ENCODE measurements at regions not wholly inside any gene's neighbourhood (a gene's known extent, or its start where the extent isn't known, plus 50 kb on each side); places are given as distances from the start of the nearest gene placed in this dataset.
A peak's percentile ranks its signal among the peaks of the same experiment; 100 is the strongest.

DNA sequence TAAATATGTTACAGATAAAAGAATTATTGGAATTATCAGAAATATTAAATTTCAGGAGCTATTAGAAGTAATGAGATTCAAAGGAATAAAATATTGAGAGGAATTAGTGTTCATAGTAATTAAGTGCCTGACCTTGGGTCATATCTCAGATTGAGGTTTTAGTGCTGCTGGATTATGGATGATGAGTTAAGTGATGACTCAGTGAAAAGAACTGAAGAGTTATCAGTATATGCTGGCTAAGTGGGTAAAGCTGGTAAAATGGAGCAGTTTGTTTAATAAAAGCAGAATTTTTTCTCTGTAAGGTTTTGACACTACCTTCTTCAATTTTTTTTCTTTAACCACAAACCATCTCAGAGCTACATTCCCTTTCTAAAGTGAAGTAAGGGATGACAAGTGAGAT, 206.7 kb downstream of the MANEA start:
- no peak for DNase-seq

DNA sequence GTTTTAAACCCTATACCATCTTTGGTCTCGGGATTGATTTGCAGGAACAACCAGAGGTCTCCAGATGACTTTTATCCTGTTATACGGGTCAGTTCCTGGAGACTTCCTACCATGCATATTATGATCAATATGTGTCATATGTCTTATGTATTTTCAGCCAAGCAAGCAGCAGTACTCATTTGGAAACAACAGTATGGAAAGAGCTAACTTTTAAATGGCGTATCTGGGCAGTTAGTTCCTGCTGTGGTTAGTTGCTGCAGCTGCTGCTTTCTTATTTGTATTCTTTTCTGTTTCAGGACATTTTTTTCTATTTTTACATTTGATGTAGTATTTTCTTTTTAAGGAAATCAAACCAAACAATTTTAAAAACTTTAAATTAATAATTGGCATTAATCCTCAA, 207.5 kb downstream of the MANEA start:
- DNase-seq, result no peak

DNA sequence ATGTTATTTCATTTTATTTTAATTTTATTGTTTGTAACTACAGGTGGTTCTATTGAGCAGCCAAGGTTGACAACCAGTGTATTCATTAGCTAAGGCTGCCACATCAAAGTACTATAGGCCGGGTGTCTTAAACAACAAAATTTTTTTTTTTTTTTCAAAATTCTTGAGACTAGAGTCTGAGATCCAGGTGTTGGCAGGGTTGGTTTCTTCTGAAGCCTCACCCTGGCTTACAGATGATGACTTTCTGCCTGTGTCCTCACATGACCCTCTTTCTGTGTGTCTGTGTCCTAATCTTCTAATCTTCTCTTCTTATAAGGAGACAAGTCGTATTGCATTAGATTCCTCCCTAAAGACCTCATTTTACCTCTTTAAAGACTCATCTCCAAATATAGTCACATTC, 208.4 kb downstream of the MANEA start:
- no peak for DNase-seq

DNA sequence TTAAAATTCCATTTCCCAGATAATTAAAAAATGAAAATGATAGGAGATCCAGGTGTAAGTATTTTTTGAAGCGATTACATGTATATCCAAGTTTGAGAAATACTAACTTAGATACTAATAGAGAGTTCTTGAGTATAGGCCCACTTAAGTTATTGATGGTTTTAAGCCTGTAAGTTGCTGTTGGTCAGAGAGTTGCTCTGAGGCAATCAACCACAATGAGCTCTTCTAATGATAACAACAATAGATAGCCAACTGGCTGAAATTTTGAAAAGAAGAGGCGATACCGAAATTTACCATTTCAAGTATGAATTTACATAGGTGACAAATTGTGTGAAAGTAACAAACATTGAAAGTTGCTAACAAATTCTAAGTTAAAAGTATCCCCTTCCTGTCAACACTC, 209.5 kb downstream of the MANEA start:
- no peak for DNase-seq

DNA sequence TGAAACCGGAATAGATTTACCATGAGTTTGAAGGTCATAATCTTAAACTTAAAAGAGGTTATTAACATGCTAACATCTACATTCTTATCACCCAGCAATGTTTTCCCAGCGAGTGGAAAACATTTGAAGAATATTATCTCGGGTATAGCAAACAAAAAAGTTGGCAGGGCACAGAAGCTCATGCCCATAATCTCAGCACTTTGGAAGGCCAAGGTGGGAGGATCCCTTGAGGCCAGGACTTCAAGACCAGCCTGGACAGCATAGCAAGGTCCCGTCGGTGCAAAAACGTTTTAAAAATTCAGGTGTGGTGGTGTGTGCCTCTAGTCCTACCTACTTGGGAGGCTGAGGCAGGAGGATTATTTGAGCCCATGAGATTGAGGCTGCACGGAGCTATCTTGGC, 213.5 kb downstream of the MANEA start:
- no peak for DNase-seq

DNA sequence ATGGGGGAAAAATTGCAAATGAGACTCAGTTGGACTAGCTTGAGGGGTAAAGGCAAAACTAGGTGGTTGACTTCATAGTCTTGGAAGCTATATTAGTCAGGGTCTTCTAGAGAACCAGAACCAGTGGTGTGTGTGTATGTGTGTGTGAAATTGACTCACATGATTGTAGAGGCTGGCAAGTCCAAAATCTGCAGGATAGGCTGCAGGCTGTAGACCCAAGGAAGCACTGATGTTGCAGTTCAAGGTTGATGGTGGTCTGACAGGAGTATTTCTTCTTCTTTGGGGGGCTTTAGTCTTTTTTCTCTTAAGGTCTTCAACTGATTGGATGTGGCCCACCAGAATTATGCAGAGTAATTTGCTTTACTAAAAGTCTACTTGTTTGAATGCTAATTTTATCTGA, 217.4 kb downstream of the MANEA start:
- DNase-seq, result no peak

DNA sequence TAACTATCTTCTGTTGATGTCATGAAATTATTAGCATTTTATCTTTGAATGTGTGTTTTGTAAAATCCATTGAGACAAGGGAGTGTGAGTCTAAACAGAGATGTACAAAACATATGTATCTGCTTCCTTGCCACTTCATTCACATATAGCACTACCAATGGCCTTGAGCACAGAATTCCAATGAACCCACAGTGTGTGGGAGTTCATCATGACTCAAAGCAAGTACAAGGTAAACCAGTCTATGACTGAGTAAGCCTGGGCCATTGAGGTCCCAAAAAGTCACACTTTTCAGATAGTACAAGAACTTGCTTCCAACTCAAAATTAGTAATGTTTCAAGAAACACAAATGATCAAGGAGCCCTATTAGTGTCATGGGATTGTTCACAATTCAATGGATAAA, 218.6 kb downstream of the MANEA start:
- no peak for DNase-seq

DNA sequence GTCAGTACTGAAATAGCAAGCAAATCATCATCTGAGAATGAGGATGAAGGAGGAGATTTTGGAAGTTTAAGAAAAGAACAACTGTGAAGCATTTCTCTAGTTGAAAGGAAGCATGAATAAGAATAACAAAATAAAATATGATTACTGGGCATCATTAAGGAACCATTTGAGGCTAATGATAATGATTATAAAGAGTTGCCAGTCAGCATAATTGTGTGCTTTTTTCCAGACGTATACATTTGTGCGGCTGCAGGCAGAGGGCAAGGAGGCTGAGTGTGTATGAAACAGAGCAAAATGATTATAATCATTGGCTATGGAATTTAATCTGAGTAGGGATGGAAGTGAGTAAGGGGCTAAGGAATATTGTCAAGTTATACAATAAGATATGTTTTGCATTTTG, 218.7 kb upstream of the FUT9 start:
- no peak for DNase-seq

DNA sequence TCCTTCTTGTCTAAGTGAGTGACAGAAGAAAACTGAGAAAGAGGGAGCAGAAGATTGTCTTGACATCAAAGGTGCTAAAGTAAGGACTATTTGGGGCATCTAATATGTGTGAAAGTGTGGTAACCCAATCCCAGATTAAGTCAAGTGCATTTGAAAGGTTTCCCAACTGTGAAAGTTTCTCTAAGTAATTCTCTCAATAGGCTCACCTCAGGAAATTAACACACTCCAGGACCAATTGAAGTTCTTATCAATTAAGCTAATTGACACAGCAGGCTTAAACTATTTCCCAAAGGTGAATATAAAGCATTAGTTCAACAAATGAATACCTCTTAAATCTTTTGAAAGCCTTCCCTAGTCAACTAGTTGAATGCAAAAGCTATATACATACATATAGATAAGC, 212.8 kb upstream of the FUT9 start:
- no peak for DNase-seq

DNA sequence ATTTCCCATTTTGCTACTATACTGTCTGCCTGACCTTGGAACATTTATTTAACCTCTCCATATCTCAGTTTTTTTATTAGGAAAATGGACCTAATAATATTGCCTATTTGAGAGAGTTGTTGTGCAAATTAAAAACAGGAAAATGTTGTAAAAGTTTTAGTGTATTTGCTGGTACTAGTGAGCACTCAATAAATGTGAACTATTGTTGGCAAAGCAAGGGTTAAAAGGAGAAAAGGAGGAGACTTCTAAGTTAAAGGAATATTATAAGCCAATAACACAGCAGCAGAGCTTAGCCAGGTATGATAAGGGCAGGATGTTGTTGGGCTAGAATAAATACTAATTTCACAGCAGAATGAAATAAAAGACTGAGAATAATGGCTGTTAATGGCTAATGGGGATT, 211.9 kb upstream of the FUT9 start:
- DNase-seq, result no peak

DNA sequence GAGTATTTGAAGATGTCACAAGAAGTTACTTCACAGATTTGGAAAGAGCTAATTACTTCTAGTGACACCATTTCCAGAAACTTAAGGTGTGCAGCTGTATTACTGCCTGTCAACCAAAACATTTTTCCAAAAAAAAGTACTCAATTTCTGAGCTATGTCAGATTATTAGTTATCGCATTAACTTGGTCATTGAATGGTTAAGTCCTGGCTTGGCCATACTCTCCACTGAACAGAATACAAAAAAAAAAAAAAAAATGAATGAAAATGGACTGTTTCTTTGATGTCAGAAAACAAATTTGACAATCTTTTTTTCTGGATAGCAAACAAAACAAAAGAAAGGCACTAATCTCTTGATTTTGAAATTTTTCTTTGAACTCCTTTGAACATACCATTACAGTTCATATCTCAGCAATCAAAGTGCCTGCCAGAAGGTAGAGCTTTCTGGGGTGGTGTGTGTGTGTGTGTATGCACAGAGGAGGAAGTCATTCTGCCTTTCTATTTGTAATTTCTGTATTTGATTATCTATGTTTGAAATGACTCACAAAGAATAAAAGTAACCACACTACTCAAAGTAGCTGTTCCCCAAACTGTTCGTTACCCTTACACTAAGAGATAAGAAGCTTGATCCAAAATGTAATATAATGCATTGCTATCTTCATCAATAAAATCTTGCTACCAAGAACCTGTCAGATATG, 210.8 kb upstream of the FUT9 start:
- DNase-seq, result no peak

DNA sequence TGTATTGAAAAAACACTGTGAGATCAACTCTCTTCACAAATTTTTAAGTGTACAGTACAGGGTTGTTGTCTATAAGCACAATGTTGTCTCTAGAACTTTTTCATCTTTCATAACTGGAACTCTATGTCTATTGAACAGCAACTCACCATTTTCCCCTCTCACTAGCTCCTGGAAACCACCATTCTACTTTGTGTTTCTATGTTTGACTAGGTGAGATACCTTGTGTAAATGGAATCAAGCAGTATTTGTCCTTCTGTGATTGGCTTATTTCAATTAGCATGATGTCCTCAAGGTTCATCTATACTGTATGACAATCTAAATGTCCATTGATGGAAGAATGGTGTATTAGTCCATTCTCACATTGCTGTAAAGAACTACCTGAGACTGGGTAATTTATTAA, 210.1 kb upstream of the FUT9 start:
- no peak for DNase-seq

DNA sequence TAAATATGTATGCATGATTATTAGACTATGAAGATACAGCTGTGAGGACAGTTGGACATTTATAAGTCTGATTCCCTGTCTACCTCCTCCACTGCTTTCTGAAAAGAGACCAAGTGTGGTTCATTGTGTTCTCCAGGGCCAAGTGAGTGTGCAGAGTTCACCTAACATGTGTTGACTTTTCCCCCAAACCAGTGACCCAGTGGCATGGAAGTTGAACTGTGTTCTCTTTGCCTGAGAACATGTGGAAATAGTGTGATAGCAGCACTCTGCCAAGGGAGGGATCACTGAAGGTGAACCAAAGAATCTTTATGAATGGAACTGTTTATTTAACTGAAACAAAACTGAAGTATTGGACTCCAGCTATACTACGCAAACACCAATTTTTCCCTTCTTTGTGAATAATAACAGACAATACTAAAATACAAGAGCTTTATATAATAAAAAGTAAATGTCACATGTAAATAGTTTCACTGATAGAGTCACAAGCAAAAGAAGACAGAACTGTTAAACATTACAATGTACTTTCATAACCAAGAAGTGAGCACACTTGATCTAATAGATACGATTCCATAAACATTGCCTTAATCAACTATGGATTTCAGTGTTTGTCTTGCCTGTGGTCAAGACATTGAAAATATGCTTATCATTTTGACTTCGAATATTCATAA, 200.3 kb upstream of the FUT9 start:
- no peak for DNase-seq

DNA sequence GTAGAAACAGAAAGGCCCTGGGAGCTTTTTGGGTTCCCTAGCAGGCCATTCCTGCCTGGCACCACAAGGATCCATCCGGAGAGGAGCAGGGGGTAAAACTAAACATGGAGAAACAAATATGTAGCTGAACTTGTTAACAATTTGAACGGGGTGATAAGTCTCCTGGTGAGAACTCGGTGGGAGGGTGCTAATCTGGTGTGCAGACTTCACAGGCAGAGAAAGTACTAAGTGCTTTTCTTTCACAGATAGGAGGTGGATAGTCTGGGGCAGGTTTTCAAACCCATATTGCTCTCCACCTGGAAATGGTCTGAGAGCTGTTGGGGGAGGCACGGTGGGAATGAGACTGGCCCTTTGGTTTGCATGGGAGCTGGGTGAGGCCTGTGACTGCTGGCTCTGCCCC, 196.3 kb upstream of the FUT9 start:
- DNase-seq, result no peak

DNA sequence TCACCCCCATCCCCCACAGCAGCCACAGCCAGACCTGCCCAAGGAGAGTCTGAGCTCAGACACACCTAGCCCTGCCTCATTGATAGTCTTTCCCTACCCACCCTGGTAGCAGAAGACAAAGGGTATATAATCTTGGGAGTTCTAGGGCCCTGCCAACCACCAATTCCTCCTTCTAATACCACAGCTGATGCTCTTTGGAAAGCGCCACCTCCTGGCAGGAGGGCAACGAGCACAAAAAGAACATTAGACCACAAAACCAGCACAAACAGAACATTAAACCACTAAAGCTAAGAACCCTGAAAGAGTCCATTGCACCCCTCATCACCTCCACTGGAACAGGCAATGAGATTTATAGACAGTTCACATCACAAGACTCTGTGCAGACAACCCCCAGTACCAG, 195.8 kb upstream of the FUT9 start:
- no peak for DNase-seq

DNA sequence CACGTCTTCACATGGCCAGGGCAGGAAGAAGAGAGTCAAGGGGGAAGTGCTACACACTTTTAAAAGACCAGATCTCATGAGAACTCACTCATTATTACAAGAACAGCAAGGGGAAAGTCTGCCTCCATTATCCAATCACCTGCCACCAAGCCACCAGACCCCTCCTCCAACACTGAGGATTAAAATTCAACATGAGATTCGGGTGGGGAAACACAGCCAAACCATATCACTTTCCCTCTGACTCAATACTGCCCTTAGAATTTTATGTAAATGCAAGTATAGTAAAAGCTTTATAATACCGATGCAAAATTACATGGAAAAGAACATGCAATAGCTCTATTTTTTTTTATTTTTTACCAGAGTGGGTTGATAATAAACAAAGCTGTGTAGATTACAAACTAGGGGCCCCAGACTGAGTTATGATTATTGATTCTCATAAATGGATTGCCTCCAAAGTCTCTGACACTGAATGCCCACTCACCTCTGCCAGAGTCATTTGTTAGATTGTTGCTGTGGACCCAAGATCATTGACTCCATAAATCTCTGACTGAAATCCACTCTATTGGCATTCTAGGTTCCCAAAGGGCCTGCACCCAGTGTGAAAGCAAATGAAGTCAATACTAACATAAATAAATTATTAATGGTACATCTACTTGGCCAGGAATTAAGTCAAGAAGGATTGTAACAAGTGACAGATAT, 184.8 kb upstream of the FUT9 start:
- no peak for DNase-seq

DNA sequence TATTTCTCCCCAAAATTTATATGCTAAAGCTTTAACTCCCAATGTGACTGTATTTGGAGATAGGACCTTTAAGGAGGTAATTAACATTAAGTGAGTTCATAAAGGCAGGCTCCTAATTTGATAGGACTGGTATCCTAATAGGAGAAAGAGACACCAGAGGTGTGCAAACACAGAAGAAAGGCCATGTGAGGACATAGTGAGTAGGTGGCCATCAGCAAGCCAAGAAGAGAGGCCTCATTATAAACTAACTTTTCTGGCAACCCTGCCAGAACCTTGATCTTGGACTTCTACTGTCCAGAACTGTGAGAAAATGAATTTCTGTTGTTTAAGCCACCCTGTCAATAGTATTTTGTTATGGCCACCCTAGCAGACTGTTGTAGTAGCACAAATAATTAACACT, 177.9 kb upstream of the FUT9 start:
- DNase-seq, result no peak

DNA sequence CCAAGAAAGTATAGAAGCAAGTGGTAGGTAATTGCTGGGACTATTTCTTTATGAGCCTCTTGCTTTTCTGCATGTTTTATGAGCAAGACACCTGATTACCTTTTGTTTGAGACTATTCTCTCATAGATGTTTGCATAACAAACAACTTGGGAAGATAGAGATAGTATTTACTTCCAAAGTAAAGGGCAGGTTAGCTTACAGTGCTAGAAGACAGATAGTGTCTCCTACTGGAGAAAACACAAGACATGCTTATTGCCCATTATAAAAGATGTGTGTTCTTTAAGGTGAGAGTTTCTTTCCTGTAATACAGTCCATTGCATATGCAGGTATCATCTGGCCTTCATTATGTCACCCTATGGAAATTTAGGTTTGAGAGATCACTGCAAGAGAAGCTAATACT, 174.2 kb upstream of the FUT9 start:
- DNase-seq, result no peak

DNA sequence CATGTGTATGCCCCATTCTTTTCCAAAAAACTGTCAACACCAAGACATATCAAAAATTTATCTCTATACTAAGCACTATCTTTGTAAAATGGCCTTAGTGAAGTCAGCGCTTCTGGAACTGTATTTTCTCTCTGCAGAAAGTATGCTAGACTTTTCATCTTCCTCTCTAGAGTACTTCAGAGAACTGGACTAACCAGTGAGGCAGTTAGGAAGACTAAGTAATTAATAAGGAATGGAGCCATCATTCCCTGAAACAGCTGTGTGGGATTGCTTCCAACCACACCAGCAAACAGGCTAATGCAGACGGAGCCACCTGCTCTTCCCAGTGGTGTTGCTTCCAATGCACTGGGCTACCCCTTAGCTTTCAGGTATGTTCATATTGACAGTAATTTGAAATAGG, 169.1 kb upstream of the FUT9 start:
- DNase-seq, result no peak

DNA sequence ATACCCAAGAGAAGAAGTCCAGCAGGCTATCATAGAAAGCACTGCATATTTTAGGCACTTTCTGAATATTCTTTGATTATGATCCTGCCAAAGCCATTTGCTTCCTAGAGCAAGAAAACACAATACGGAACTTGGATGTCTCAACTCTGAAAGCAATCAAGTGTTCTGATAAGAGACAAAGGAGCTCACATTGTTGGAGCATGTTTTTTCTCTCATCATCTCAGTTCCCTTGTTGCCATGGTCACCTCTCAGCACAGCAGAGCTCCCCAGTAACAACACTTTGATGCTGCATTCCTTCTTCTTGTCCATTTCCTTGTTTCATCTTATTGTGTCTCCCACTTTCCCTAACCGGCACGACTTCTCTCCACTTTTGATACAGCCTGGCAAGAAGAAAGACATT, 168.7 kb upstream of the FUT9 start:
- no peak for DNase-seq

DNA sequence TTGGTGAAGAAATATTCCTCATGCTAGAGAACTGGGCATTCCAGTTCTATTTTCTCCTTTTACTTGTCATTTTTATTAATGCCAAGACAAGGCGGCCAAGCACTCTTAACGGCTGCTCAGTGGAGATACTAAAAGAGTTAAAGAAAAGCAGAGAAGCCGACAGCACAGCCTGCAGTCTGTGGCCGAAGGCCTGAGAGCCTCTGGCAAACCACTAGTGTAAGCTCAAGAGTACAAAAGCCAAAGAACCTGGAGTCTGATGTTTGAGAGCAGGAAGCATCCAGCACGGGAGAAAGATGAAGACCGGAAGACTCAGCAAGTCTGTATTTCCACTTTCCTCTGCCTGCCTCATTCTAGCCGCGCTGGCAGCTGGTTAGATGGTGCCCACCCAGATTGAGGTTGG, 167.1 kb upstream of the FUT9 start:
- no peak for DNase-seq

DNA sequence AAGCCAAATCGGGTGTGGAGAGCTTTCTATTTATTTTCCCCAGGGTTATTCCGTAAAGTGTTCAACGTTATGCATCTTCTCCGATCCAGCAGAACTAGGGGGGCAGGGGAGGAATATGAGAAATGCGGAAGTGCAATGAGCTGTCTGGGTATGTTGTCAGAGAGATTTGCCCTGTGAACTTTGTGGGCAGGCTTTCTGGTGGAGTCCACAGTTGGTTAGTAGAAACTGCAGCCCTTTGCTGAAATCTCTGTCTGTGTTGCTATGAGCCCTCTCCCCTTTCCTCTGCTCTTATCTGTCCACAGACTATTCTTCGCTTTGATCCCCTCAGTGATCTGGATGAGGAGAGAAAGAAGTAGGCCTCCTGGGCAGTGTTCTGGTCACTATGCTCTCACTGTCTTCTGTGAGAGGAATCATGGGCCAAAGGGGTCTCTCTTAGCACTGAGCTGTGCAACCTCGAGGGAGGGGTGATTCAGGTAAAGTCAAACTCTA, 158.9 kb upstream of the FUT9 start:
- DNase-seq, result no peak

DNA sequence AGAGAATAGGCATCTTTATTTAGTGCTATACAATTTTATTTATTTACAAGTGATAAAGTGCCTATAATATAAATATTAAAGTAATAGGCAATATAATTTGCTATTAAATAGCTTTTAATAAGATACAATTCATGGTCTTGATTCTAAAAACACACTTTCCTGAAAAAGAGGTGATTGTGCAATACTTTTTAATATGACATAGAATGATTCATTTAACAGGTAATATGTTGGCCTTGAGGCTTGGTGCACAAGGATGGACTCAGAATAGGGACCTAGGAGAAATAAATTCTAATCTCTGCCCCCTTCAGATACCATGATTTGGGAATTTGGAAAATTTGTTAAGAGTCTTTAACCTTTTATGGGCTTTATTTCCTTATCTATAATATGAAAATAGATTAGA, 149.9 kb upstream of the FUT9 start:
- no peak for DNase-seq

DNA sequence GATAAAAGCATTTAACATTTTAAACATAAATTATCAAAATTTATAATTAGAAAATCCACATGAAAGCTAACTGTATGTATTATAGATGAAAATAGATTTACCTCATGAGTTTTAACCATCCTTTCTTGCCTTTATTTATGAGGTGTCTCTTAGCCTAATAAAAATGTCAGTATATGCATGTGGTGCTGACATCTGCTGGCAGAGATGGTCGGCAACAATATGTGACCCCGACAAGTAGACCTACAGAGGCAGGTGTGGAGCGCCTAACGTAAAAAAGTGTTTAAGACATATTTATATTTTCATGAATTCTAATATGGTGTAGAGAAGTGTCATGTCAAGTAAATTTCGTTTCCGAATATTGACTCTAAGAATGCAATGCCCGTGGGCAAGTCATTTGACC, 149.0 kb upstream of the FUT9 start:
- DNase-seq, result peak; percentile 13 to 35
